GM23338 (cell line): ENCODE measurements at regions not wholly inside any gene's neighbourhood (a gene's known extent, or its start where the extent isn't known, plus 50 kb on each side); places are given as distances from the start of the nearest gene placed in this dataset.

Source experiments
- ATAC-seq: fragments of 200-7000 bp; cut with Tn5 transposase; 3 replicates; pipeline ENCODE4 v1.9.1; 2020
- DNase-seq: peaks from one replicate; pipeline ENCODE4 v3.0.0-alpha.2; 2015; ENCODE audit warnings: low spot score
- H2AFZ ChIP-seq: fragments of 200-600 bp; sonication (generic); 2 replicates; pipeline ENCODE4 v1.8.0; 2016; ENCODE audit warnings: antibody characterized with exemption, mild to moderate bottlenecking, moderate library complexity
- H3F3A ChIP-seq: fragments of 200-600 bp; sonication (generic); replicated peaks from 2 replicates; pipeline ENCODE4 v1.8.0; 2017; ENCODE audit warnings: antibody characterized with exemption, mixed run types, low read depth
- H3K27ac ChIP-seq: fragments of 200-600 bp; sonication (generic); 2 replicates; pipeline ENCODE4 v1.6.1; 2016; ENCODE audit warnings: low read depth
- H3K27me3 ChIP-seq: fragments of 200-600 bp; sonication (generic); 2 replicates; pipeline ENCODE4 v1.8.0; 2016; ENCODE audit warnings: mild to moderate bottlenecking, mixed run types, moderate library complexity; ENCODE audit not compliant: insufficient read depth
- H3K36me3 ChIP-seq: fragments of 200-600 bp; sonication (generic); 2 replicates; pipeline ENCODE4 v1.8.0; 2016; ENCODE audit warnings: mild to moderate bottlenecking; ENCODE audit not compliant: insufficient read depth
- H3K4me1 ChIP-seq: fragments of 200-600 bp; sonication (generic); 2 replicates; pipeline ENCODE4 v1.8.0; 2016; ENCODE audit warnings: mild to moderate bottlenecking, moderate library complexity; ENCODE audit not compliant: insufficient read depth
- H3K4me2 ChIP-seq: fragments of 200-600 bp; sonication (generic); 2 replicates; pipeline ENCODE4 v1.7.1; 2017; ENCODE audit warnings: mixed run types
- H3K4me3 ChIP-seq: fragments of 200-600 bp; sonication (generic); 2 replicates; pipeline ENCODE4 v1.6.1; 2016; ENCODE audit warnings: mixed run types
- H3K79me2 ChIP-seq: fragments of 200-600 bp; sonication (generic); replicated peaks from 2 replicates; pipeline ENCODE4 v1.8.0; 2017; ENCODE audit warnings: mild to moderate bottlenecking; ENCODE audit not compliant: insufficient read depth
- H3K9me2 ChIP-seq: fragments of 200-600 bp; sonication (generic); 2 replicates; pipeline ENCODE4 v1.8.0; 2017; ENCODE audit not compliant: insufficient read depth
- H4K20me1 ChIP-seq: fragments of 200-600 bp; sonication (generic); replicated peaks from 2 replicates; pipeline ENCODE4 v1.8.0; 2017; ENCODE audit warnings: mild to moderate bottlenecking; ENCODE audit not compliant: insufficient read depth
- H3K27ac Mint-ChIP-seq: 2 replicates; pipeline ENCODE4 v1.8.0; 2020; ENCODE audit warnings: inconsistent platforms, mild to moderate bottlenecking, moderate library complexity, mixed read lengths
- H3K27me3 Mint-ChIP-seq: 3 replicates; pipeline ENCODE4 v1.8.0; 2022; ENCODE audit warnings: low read depth, mild to moderate bottlenecking, moderate library complexity, mixed read lengths, inconsistent platforms; ENCODE audit not compliant: insufficient read depth, poor library complexity
- H3K36me3 Mint-ChIP-seq: 3 replicates; pipeline ENCODE4 v1.8.0; 2021; ENCODE audit warnings: low read depth, mild to moderate bottlenecking, inconsistent platforms, moderate library complexity, mixed read lengths
- H3K4me1 Mint-ChIP-seq: 3 replicates; pipeline ENCODE4 v1.8.0; 2020; ENCODE audit warnings: mild to moderate bottlenecking, inconsistent platforms, mixed read lengths
- H3K4me3 Mint-ChIP-seq: 3 replicates; pipeline ENCODE4 v1.8.0; 2021; ENCODE audit warnings: moderate library complexity, mild to moderate bottlenecking, inconsistent platforms, mixed read lengths
- H3K9me3 Mint-ChIP-seq: 3 replicates; pipeline ENCODE4 v1.8.0; 2020; ENCODE audit warnings: moderate library complexity, mild to moderate bottlenecking, inconsistent platforms, mixed read lengths
- CREB1 ChIP-seq: fragments of 250-450 bp; sonication (Bioruptor Pico); IDR thresholded peaks from 2 replicates; pipeline ENCODE4 v1.5.0; 2020; ENCODE audit warnings: low read depth, mild to moderate bottlenecking, moderate library complexity
- CTCF ChIP-seq, 2 experiments: fragments of 200-600 bp in 1 of 2; sonication (generic) in 1 of 2; conservative IDR thresholded peaks; 2 replicates each; pipeline versions ENCODE4 v1.5.1 to v1.6.1; 2016 to 2017; ENCODE audit warnings: antibody characterized with exemption in 2 of 2, low read depth in 2 of 2, mild to moderate bottlenecking in 2 of 2, moderate library complexity in 1 of 2
- ETS1 ChIP-seq: IDR thresholded peaks from 2 replicates; pipeline ENCODE4 v1.6.1; 2016; ENCODE audit warnings: antibody characterized with exemption
- EZH2 ChIP-seq: fragments of 200-600 bp; sonication (generic); IDR thresholded peaks from one replicate; pipeline ENCODE4 v1.8.0; 2017; ENCODE audit warnings: antibody characterized with exemption, mild to moderate bottlenecking, low read depth; ENCODE audit not compliant: unreplicated experiment
- EZH2phosphoT487 ChIP-seq: fragments of 200-600 bp; sonication (generic); IDR thresholded peaks from one replicate; pipeline ENCODE4 v1.8.1; 2018; ENCODE audit warnings: antibody characterized with exemption; ENCODE audit not compliant: unreplicated experiment
- JUNB ChIP-seq: IDR thresholded peaks from one replicate; pipeline ENCODE4 v1.6.1; 2016; ENCODE audit warnings: antibody characterized with exemption; ENCODE audit not compliant: unreplicated experiment
- NANOG ChIP-seq: IDR thresholded peaks from 2 replicates; pipeline ENCODE4 v1.6.1; 2016; ENCODE audit warnings: antibody characterized with exemption, borderline replicate concordance
- POLR2AphosphoS5 ChIP-seq: IDR thresholded peaks from 2 replicates; pipeline ENCODE4 v1.6.1; 2016; ENCODE audit warnings: antibody characterized with exemption, low read depth
- STAT1 ChIP-seq: IDR thresholded peaks from one replicate; pipeline ENCODE4 v1.6.1; 2016; ENCODE audit warnings: antibody characterized with exemption; ENCODE audit not compliant: unreplicated experiment
- ZNF114 ChIP-seq: fragments of 250-450 bp; sonication (Bioruptor Pico); IDR thresholded peaks from 2 replicates; pipeline ENCODE4 v1.5.0; 2020; ENCODE audit warnings: mild to moderate bottlenecking, moderate library complexity
- ZNF331 ChIP-seq: fragments of 250-450 bp; sonication (Bioruptor Pico); IDR thresholded peaks from 2 replicates; pipeline ENCODE4 v1.5.0; 2020; ENCODE audit warnings: low read depth, mild to moderate bottlenecking, moderate library complexity
- ZNF462 ChIP-seq: fragments of 250-450 bp; sonication (Bioruptor Pico); IDR thresholded peaks from 2 replicates; pipeline ENCODE4 v1.5.0; 2020; ENCODE audit warnings: mild to moderate bottlenecking, moderate library complexity

- no peak for TF ChIP-seq ETS1
Measured at GRCh38 chr13:24043590-24044350, 116.8 kb upstream of the SPATA13 start (continued).

GRCh38 chr13:24045597-24045996, 114.9 kb upstream of the SPATA13 start:
- Mint-ChIP-seq H3K9me3 (peaks cover 12% of the 10 kb centered on the region), H3K36me3 (peaks cover 5% of the 10 kb centered on the region; the same call in 1 of the 3 replicates), H3K4me3 (no peak overlapping the region), H3K4me1 (peaks cover 23% of the 10 kb centered on the region), H3K27me3 (peaks cover 20% of the 10 kb centered on the region), H3K27ac (no peak overlapping the region)
- no peaks in the 10 kb centered on the region for H3K27me3 ChIP-seq
- no peak overlapping the region for H2AFZ ChIP-seq
- no peaks in the 10 kb centered on the region for H4K20me1 ChIP-seq
- H3K27ac ChIP-seq = no peak overlapping the region
- no peaks in the 10 kb centered on the region for H3K36me3 ChIP-seq
- no peaks in the 10 kb centered on the region for H3K9me2 ChIP-seq
- no peaks in the 10 kb centered on the region for H3F3A ChIP-seq
- H3K79me2 ChIP-seq = no peaks in the 10 kb centered on the region
- ATAC-seq = no peak
- H3K4me2 ChIP-seq = no peak overlapping the region
- no peaks in the 10 kb centered on the region for H3K4me1 ChIP-seq
- no peak for DNase-seq
- H3K4me3 ChIP-seq = no peak overlapping the region
- no peak for TF ChIP-seq NANOG
- no peak for TF ChIP-seq ZNF331
- no peak for TF ChIP-seq ETS1
- TF ChIP-seq STAT1 = no peak
- TF ChIP-seq POLR2AphosphoS5 = no peak
- no peak for TF ChIP-seq CTCF (conservative IDR thresholded peaks at IDR 0.05; ENCODE audit: low read depth in 2 of 2)
- no peak for TF ChIP-seq EZH2phosphoT487
- TF ChIP-seq JUNB = no peak
- TF ChIP-seq CREB1 (CRISPR knock-in tag) = no peak
- no peak for TF ChIP-seq EZH2
- no peak for TF ChIP-seq ZNF114
- no peak for TF ChIP-seq ZNF462 (CRISPR knock-in tag)
